SK-N-MC (cell line): ENCODE measurements at regions not wholly inside any gene's neighbourhood (a gene's known extent, or its start where the extent isn't known, plus 50 kb on each side); places are given as distances from the start of the nearest gene placed in this dataset.
"Not testable (repeated sequence)": the region's sequence is repeated elsewhere in the genome, so short reads cannot be mapped to it uniquely, and the experiment has no call there.

Source experiments
- DNase-seq: peaks from one replicate; pipeline ENCODE4 v3.0.0-alpha.2; 2011; ENCODE audit warnings: low read depth, low spot score
- H3K27ac ChIP-seq: fragments of 200-600 bp; sonication (generic); 2 replicates; pipeline ENCODE4 v1.5.1; 2016; ENCODE audit warnings: mixed run types
- H3K36me3 ChIP-seq: fragments of 200-600 bp; sonication (generic); 2 replicates; pipeline ENCODE4 v1.6.1; 2017; ENCODE audit warnings: antibody characterized with exemption, low read length, mixed read lengths; ENCODE audit not compliant: insufficient read depth
- H3K4me3 ChIP-seq: fragments of 200-600 bp; sonication (generic); 2 replicates; pipeline ENCODE4 v1.5.1; 2016
- H3K9ac ChIP-seq: fragments of 200-600 bp; sonication (generic); 2 replicates; pipeline ENCODE4 v1.8.0; 2017; ENCODE audit warnings: mixed run types, mixed read lengths; ENCODE audit not compliant: insufficient read length
- H3K9me3 ChIP-seq: fragments of 200-600 bp; sonication (generic); 2 replicates; pipeline ENCODE4 v1.6.1; 2017; ENCODE audit warnings: low read depth, mild to moderate bottlenecking, antibody characterized with exemption, low read length, moderate library complexity, mixed read lengths
- EZH2 ChIP-seq: fragments of 200-600 bp; sonication (generic); IDR thresholded peaks from one replicate; pipeline ENCODE4 v1.6.1; 2017; ENCODE audit warnings: antibody characterized with exemption
- FOXP2 ChIP-seq: optimal IDR thresholded peaks from 2 replicates; pipeline ENCODE3; 2011; ENCODE audit warnings: mild to moderate bottlenecking, moderate library complexity; ENCODE audit not compliant: insufficient read depth; ENCODE audit errors: extremely low read length, control extremely low read depth
- POLR2AphosphoS5 ChIP-seq: IDR thresholded peaks from 2 replicates; pipeline ENCODE4 v1.6.1; 2012; ENCODE audit warnings: mild to moderate bottlenecking, low read depth, low read length, borderline replicate concordance

GRCh38 chr2:168330624-168331423 lies 83.4 kb upstream of the STK39 start:
- H3K9me3 ChIP-seq, result no peaks in the 10 kb centered on the region
- no peak overlapping the region for H3K9ac ChIP-seq
- H3K27ac ChIP-seq, result no peak overlapping the region
- no peak for DNase-seq
- no peak overlapping the region for H3K4me3 ChIP-seq
- H3K36me3 ChIP-seq, result no peaks in the 10 kb centered on the region
- TF ChIP-seq POLR2AphosphoS5, result no peak
- TF ChIP-seq FOXP2, result no peak
- TF ChIP-seq EZH2, result no peak

DNA sequence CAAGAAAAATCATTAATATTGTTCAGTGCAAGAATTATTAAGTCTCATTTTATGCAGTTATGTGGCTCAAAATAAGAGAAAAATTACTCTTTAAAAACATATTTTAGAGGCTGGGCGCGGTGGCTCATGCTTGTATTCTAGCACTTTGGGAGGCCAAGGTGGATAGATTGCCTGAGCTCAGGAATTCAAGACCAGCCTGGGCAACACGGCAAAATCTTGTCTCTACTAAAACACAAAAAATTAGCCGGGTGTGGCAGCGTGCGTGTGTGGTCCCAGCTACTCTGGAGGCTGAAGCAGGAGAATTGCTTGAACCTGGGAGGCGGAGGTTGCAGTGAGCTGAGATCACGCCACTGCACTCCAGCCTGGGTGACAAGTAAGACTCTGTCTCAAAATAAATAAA lies 87.9 kb upstream of the STK39 start:
- not testable (repeated sequence) for H3K4me3 ChIP-seq, H3K36me3 ChIP-seq, H3K9ac ChIP-seq, H3K27ac ChIP-seq, H3K9me3 ChIP-seq, DNase-seq

GRCh38 chr2:168336786-168337388 lies 89.5 kb upstream of the STK39 start:
- Histone ChIP-seq H3K36me3 (no peaks in the 10 kb centered on the region), H3K4me3 (no peak overlapping the region), H3K27ac (no peak overlapping the region), H3K9ac (no peak overlapping the region), H3K9me3 (no peaks in the 10 kb centered on the region)
- TF ChIP-seq POLR2AphosphoS5 (no peak), EZH2 (no peak), FOXP2 (no peak)
- no peak for DNase-seq

GRCh38 chr2:168338292-168338691 lies 90.9 kb upstream of the STK39 start:
- Histone ChIP-seq H3K9ac (no peak overlapping the region), H3K9me3 (no peaks in the 10 kb centered on the region), H3K4me3 (no peak overlapping the region), H3K36me3 (no peaks in the 10 kb centered on the region), H3K27ac (no peak overlapping the region)
- DNase-seq, result no peak
- TF ChIP-seq POLR2AphosphoS5 (no peak), EZH2 (no peak), FOXP2 (no peak)

- Histone ChIP-seq H3K4me3 (no peak overlapping the region), H3K27ac (no peak overlapping the region), H3K36me3 (no peaks in the 10 kb centered on the region), H3K9ac (no peak overlapping the region), H3K9me3 (no peaks in the 10 kb centered on the region)
- TF ChIP-seq FOXP2 (no peak), EZH2 (no peak), POLR2AphosphoS5 (no peak)
- no peak for DNase-seq
Measured at GRCh38 chr2:168338803-168339437, 91.5 kb upstream of the STK39 start.

DNA sequence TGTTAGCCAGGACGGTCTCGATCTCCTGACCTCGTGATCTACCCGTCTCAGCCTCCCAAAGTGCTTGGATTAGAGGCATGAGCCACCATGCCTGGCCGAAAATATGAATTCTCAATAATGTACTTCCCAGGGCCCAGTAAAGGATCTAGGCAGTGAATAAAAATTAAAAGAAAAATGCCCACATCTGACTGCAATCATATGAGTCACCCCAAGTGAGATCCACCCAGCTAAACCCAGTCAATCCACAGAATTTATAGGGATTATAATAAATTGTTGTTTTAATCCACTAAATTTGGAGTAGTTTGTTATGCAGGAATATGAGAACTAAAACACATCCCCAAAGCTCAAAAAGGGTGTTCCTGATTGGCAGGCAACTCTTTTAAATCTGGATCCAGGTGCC lies 93.5 kb upstream of the STK39 start:
- no peak overlapping the region for H3K27ac ChIP-seq
- H3K9ac ChIP-seq, result no peak overlapping the region
- no peaks in the 10 kb centered on the region for H3K36me3 ChIP-seq
- no peak overlapping the region for H3K4me3 ChIP-seq
- H3K9me3 ChIP-seq, result no peaks in the 10 kb centered on the region
- TF ChIP-seq EZH2 (no peak), FOXP2 (no peak), POLR2AphosphoS5 (no peak)
- no peak for DNase-seq

DNA sequence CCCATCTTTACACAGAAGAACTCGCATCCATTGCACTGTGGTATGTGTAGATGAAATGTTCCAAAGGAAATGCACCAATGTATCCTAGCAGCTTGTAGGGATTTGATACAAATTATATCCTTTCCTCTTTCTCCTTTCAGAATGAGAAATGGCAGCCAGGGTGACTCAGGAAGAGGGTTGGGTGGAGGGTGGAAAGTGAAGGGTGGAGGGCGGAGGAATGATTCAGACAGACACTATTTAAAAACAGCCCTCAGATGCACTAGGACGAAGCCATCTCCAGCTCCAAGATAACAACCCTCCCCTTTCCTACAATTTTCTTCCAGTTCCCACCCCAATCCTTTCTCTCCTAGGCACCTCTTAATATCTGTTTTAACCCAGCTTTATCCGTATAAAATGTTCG lies 96.2 kb upstream of the STK39 start:
- no peak for TF ChIP-seq POLR2AphosphoS5
- TF ChIP-seq EZH2, result no peak
- no peak for TF ChIP-seq FOXP2

GRCh38 chr2:168344706-168345105 lies 97.3 kb upstream of the STK39 start:
- Histone ChIP-seq H3K27ac (no peak overlapping the region), H3K4me3 (no peak overlapping the region), H3K9ac (no peak overlapping the region), H3K9me3 (no peaks in the 10 kb centered on the region), H3K36me3 (no peaks in the 10 kb centered on the region)
- no peak for DNase-seq
- TF ChIP-seq EZH2, result no peak
- no peak for TF ChIP-seq POLR2AphosphoS5
- no peak for TF ChIP-seq FOXP2

More for the DNA sequence above, 96.2 kb upstream of the STK39 start:
- no peaks in the 10 kb centered on the region for H3K9me3 ChIP-seq
- H3K4me3 ChIP-seq, result no peak overlapping the region
- no peak overlapping the region for H3K27ac ChIP-seq
- no peaks in the 10 kb centered on the region for H3K36me3 ChIP-seq
- no peak for DNase-seq
- no peak overlapping the region for H3K9ac ChIP-seq

- H3K36me3 ChIP-seq, result no peaks in the 10 kb centered on the region
- no peaks in the 10 kb centered on the region for H3K9me3 ChIP-seq
- TF ChIP-seq POLR2AphosphoS5 (no peak), FOXP2 (no peak), EZH2 (no peak)
- no peak overlapping the region for H3K4me3 ChIP-seq
- H3K27ac ChIP-seq, result no peak overlapping the region
- no peak overlapping the region for H3K9ac ChIP-seq
- DNase-seq, result no peak
Measured at GRCh38 chr2:168345601-168346000, 98.2 kb upstream of the STK39 start.
